GM12878 (cell line): ENCODE measurements at regions not wholly inside any gene's neighbourhood (a gene's known extent, or its start where the extent isn't known, plus 50 kb on each side); places are given as distances from the start of the nearest gene placed in this dataset.

Experiments used
- HDAC6 ChIP-seq: fragments of 200-600 bp; sonication (generic); IDR thresholded peaks from one replicate; pipeline ENCODE4 v1.8.0; 2017; ENCODE audit warnings: antibody characterized with exemption; ENCODE audit not compliant: unreplicated experiment
- JUND ChIP-seq: IDR thresholded peaks from 2 replicates; pipeline ENCODE4 v1.6.1; 2012; ENCODE audit warnings: low read depth, mild to moderate bottlenecking, low read length, improper control_type of control experiment, moderate library complexity
- MTA3 ChIP-seq: IDR thresholded peaks from 2 replicates; pipeline ENCODE4 v1.6.1; 2012; ENCODE audit warnings: low read length, inconsistent platforms, borderline replicate concordance
- POLR2AphosphoS2 ChIP-seq: IDR thresholded peaks from 2 replicates; pipeline ENCODE4 v1.6.1; 2011; ENCODE audit warnings: low read depth, mild to moderate bottlenecking, low read length, improper control_type of control experiment, moderate library complexity
- RAD21 ChIP-seq: IDR thresholded peaks from 2 replicates; pipeline ENCODE4 v1.6.1; 2011; ENCODE audit warnings: mild to moderate bottlenecking, low read depth, low read length, moderate library complexity; ENCODE audit not compliant: insufficient read depth
- SREBF1 ChIP-seq: IDR thresholded peaks from 2 replicates; pipeline ENCODE4 v1.6.1; 2012; ENCODE audit warnings: mild to moderate bottlenecking, low read length
- SREBF2 ChIP-seq: IDR thresholded peaks from 2 replicates; pipeline ENCODE4 v1.6.1; 2012; ENCODE audit warnings: mild to moderate bottlenecking, low read length
- TF ChIP-seq, protein P1 (sequence below), 3 experiments: IDR thresholded peaks in 2 of 3; conservative IDR thresholded peaks in 1 of 3; 2 replicates each; pipeline ENCODE4 v1.5.1; 2011; ENCODE audit warnings: low read depth in 3 of 3, low read length in 3 of 3, mild to moderate bottlenecking in 3 of 3, control low read depth in 2 of 3, moderate library complexity in 2 of 3, inconsistent platforms in 1 of 3, mixed read lengths in 1 of 3; ENCODE audit not compliant: control insufficient read depth in 2 of 3, insufficient read depth in 1 of 3; ENCODE audit errors: extremely low read depth in 1 of 3
- TF ChIP-seq, protein P2 (sequence below): fragments of 450-650 bp; IDR thresholded peaks from 2 replicates; pipeline ENCODE4 v1.6.1; 2017; ENCODE audit warnings: antibody characterized with exemption, mild to moderate bottlenecking, moderate library complexity

- TF ChIP-seq RAD21, result no peak
- no peak for TF ChIP-seq SREBF1
- TF ChIP-seq POLR2AphosphoS2, result no peak
- no peak for TF ChIP-seq HDAC6
- no peak for TF ChIP-seq JUND
- TF ChIP-seq, protein P1, sequence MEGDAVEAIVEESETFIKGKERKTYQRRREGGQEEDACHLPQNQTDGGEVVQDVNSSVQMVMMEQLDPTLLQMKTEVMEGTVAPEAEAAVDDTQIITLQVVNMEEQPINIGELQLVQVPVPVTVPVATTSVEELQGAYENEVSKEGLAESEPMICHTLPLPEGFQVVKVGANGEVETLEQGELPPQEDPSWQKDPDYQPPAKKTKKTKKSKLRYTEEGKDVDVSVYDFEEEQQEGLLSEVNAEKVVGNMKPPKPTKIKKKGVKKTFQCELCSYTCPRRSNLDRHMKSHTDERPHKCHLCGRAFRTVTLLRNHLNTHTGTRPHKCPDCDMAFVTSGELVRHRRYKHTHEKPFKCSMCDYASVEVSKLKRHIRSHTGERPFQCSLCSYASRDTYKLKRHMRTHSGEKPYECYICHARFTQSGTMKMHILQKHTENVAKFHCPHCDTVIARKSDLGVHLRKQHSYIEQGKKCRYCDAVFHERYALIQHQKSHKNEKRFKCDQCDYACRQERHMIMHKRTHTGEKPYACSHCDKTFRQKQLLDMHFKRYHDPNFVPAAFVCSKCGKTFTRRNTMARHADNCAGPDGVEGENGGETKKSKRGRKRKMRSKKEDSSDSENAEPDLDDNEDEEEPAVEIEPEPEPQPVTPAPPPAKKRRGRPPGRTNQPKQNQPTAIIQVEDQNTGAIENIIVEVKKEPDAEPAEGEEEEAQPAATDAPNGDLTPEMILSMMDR (IDR thresholded peaks at IDR 0.05 in 2 of 3, conservative IDR thresholded peaks at IDR 0.05 in 1 of 3; ENCODE audit: control insufficient read depth in 2 of 3, extremely low read depth in 1 of 3, insufficient read depth in 1 of 3, low read depth in 3 of 3, low read length in 3 of 3), result no peak
- TF ChIP-seq, protein P2, sequence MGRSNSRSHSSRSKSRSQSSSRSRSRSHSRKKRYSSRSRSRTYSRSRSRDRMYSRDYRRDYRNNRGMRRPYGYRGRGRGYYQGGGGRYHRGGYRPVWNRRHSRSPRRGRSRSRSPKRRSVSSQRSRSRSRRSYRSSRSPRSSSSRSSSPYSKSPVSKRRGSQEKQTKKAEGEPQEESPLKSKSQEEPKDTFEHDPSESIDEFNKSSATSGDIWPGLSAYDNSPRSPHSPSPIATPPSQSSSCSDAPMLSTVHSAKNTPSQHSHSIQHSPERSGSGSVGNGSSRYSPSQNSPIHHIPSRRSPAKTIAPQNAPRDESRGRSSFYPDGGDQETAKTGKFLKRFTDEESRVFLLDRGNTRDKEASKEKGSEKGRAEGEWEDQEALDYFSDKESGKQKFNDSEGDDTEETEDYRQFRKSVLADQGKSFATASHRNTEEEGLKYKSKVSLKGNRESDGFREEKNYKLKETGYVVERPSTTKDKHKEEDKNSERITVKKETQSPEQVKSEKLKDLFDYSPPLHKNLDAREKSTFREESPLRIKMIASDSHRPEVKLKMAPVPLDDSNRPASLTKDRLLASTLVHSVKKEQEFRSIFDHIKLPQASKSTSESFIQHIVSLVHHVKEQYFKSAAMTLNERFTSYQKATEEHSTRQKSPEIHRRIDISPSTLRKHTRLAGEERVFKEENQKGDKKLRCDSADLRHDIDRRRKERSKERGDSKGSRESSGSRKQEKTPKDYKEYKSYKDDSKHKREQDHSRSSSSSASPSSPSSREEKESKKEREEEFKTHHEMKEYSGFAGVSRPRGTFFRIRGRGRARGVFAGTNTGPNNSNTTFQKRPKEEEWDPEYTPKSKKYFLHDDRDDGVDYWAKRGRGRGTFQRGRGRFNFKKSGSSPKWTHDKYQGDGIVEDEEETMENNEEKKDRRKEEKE, result no peak
- TF ChIP-seq MTA3, result no peak
- no peak for TF ChIP-seq SREBF2
These were observed 1201.1 kb upstream of the SLC10A2 start for GRCh38 chr13:104267206-104267811.
